Upper lobe of left lung (tissue), 4 donors: ENCODE measurements at regions not wholly inside any gene's neighbourhood (a gene's known extent, or its start where the extent isn't known, plus 50 kb on each side); places are given as distances from the start of the nearest gene placed in this dataset.

Experiments
- CTCF ChIP-seq, 6 experiments: fragments of 450-650 bp in 4 of 6; fragments of 200-600 bp in 2 of 6; sonication (generic) in 2 of 6; IDR thresholded peaks; one replicate each; pipeline ENCODE4 v1.5.1; 2016 to 2019; ENCODE audit warnings: antibody characterized with exemption in 6 of 6
- EP300 ChIP-seq, 4 donors: sonication (generic); formaldehyde crosslinking; IDR thresholded peaks; one replicate each; pipeline ENCODE4 v1.5.1; 2017; ENCODE audit warnings: antibody characterized with exemption in 4 of 4, control low read depth in 2 of 4
- POLR2A ChIP-seq, 4 donors: fragments of 450-650 bp; IDR thresholded peaks; one replicate each; pipeline ENCODE4 v1.5.1; 2016 to 2017; ENCODE audit warnings: antibody characterized with exemption in 4 of 4, mild to moderate bottlenecking in 2 of 4
- POLR2AphosphoS5 ChIP-seq, 2 donors: sonication (generic); formaldehyde crosslinking; IDR thresholded peaks; one replicate each; pipeline ENCODE4 v1.5.1; 2017; ENCODE audit warnings: antibody characterized with exemption in 2 of 2

- TF ChIP-seq CTCF (IDR thresholded peaks at IDR 0.05): no peak
- TF ChIP-seq POLR2A (IDR thresholded peaks at IDR 0.05): no peak
- no peak for TF ChIP-seq EP300 (IDR thresholded peaks at IDR 0.05)
- TF ChIP-seq POLR2AphosphoS5 (IDR thresholded peaks at IDR 0.05): no peak
Observed at GRCh38 chr12:5251786-5252185, 180.1 kb upstream of the NTF3 start.
